ENCODE measurements at regions not wholly inside any gene's neighbourhood (a gene's known extent, or its start where the extent isn't known, plus 50 kb on each side); places are given as distances from the start of the nearest gene placed in this dataset.

DNA sequence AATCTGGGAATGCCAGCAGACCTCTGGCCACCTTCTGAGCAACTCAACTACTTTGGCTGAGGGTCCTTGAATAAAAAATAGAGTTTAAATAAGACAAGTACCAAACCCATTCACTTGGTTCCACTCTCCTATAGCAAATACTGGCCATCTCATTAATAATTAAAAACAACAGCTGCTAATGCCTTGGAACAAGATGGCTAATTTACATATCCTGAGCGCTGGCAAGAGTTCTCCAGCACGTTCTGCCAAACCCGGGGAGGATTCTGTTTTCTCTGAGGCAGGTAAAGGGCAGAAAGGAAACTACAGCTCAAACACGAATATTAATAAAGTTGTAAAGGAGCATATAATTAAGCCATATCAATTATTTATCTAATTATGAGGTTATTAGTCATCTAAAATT lies 1123.7 kb downstream of the TDRD15 start:
- Histone ChIP-seq H4K91ac (ENCODE audit: insufficient read depth, low read depth, low read length) (no peak overlapping the region), H4K20me1 (ENCODE audit: insufficient read depth, low read length) (no peaks in the 10 kb centered on the region), H2AK9ac (replicated peaks; ENCODE audit: low read depth, low read length, poor library complexity) (no peak overlapping the region), H3K56ac (ENCODE audit: extremely low read depth, insufficient read depth, low read length) (no peak overlapping the region), H3K9ac (ENCODE audit: low read depth, low read length) (no peak overlapping the region), H2BK120ac (ENCODE audit: low read depth, low read length) (no peak overlapping the region), H2AFZ (replicated peaks; ENCODE audit: low read length, poor library complexity) (no peak overlapping the region), H3K14ac (replicated peaks; ENCODE audit: low read depth, low read length) (no peak overlapping the region), H3K4ac (ENCODE audit: low read depth, low read length) (no peak overlapping the region), H3K9me3 (ENCODE audit: control insufficient read depth, insufficient read depth, low read length) (0 out of 2 replicates have a peak, but pooled peaks cover 2% of the 10 kb centered on the region), H3K23ac (ENCODE audit: low read depth, low read length) (no peak overlapping the region), H4K5ac (ENCODE audit: low read depth, low read length) (no peak overlapping the region), H3K27ac (ENCODE audit: insufficient read depth, low read length) (no peak overlapping the region), H2BK5ac (ENCODE audit: low read depth, low read length, poor library complexity, severe bottlenecking) (no peak overlapping the region), H2AK5ac (ENCODE audit: low read depth, low read length) (no peak overlapping the region), H2BK20ac (ENCODE audit: low read depth, low read length) (no peak overlapping the region), H3K27me3 (ENCODE audit: control insufficient read depth, insufficient read depth, low read length) (no peaks in the 10 kb centered on the region), H3K36me3 (ENCODE audit: control insufficient read depth, insufficient read depth, low read length) (no peaks in the 10 kb centered on the region), H3K4me2 (ENCODE audit: low read depth, low read length) (no peak overlapping the region), H3K9me1 (ENCODE audit: insufficient read depth, low read length) (no peaks in the 10 kb centered on the region), H3K4me1 (ENCODE audit: control insufficient read depth, insufficient read depth, low read length) (no peaks in the 10 kb centered on the region), H3K4me3 (ENCODE audit: insufficient read depth, low read depth, low read length) (no peak overlapping the region), H3K18ac (ENCODE audit: low read depth, low read length) (no peak overlapping the region), H3K79me1 (ENCODE audit: low read depth in 1 of 2, low read length in 2 of 2) (no peaks in the 10 kb centered on the region), H2BK15ac (ENCODE audit: low read depth, low read length) (no peak overlapping the region), H4K8ac (ENCODE audit: low read depth in 2 of 2, low read length in 2 of 2) (no peak overlapping the region)
- intact Hi-C loops (cut with micrococcal nuclease) = no loop called here
- TF ChIP-seq RCOR1 (IDR thresholded peaks at IDR 0.05; ENCODE audit: insufficient replicate concordance, low read length) (no peak), BHLHE40 (IDR thresholded peaks at IDR 0.05; ENCODE audit: low read depth, low read length) (no peak), POLR2A (IDR thresholded peaks at IDR 0.05; ENCODE audit: low read depth, low read length) (no peak), RFX5 (IDR thresholded peaks at IDR 0.05; ENCODE audit: low read depth, low read length) (no peak), MAFK (IDR thresholded peaks at IDR 0.05; ENCODE audit: low read depth, low read length) (no peak)
- no CpG with 5 or more reads among the region's 4 CpGs for WGBS, 2 experiments (ENCODE audit: extremely low coverage in 2 of 2, insufficient read length in 1 of 2)
- POLR2A ChIA-PET (ENCODE audit: unreplicated experiment) = no interaction called here
- BruUV-seq (replicated peaks) = no TSS peak
- dilution Hi-C loops (cut with HindIII; ENCODE audit: low sequenced_read_pairs, unreplicated experiment) = no loop called here
- no peak for ATAC-seq (ENCODE audit: low read depth)
- CTCF ChIA-PET = no interaction called here
- DNase-seq = no peak
- in situ Hi-C loops (cut with MboI; ENCODE audit: low sequenced_read_pairs) = no loop called here

Measured in IMR-90 (cell line).